Cardiac fibroblast (primary cell): ENCODE measurements at regions not wholly inside any gene's neighbourhood (a gene's known extent, or its start where the extent isn't known, plus 50 kb on each side); places are given as distances from the start of the nearest gene placed in this dataset.
A peak's percentile ranks its signal among the peaks of the same experiment; 100 is the strongest.

Source experiments
- DNase-seq, 2 donors: peaks; one replicate each; pipeline versions ENCODE4 v3.0.0 to v3.0.0-alpha.2; 2010; ENCODE audit warnings: low read depth in 2 of 2
- H3K4me3 ChIP-seq, 2 donors: replicated peaks in 1 of 2; 1 replicate in 1 of 2; 2 replicates in 1 of 2; pipeline ENCODE4 v1.5.1; 2011; ENCODE audit warnings: low read depth in 2 of 2, low read length in 2 of 2, mild to moderate bottlenecking in 2 of 2, moderate library complexity in 1 of 2
- CTCF ChIP-seq: IDR thresholded peaks from one replicate; pipeline ENCODE4 v1.5.1; 2011; ENCODE audit warnings: low read depth, mild to moderate bottlenecking, low read length, inconsistent platforms

GRCh38 chr4:65791812-65792308, 121.6 kb upstream of the EPHA5 start:
- H3K4me3 ChIP-seq: peak overlapping the region in 1 of 2 donors; percentile 2
- no peak for TF ChIP-seq CTCF
- DNase-seq: peak; percentile 44 to 70

- no peak for TF ChIP-seq CTCF
- no peak overlapping the region for H3K4me3 ChIP-seq
- peak in 1 of 2 donors; percentile 53 for DNase-seq
These were observed 121.0 kb upstream of the EPHA5 start for GRCh38 chr4:65791111-65791811.

- peak in 1 of 2 donors; percentile 4 for DNase-seq
- H3K4me3 ChIP-seq: no peak overlapping the region
- no peak for TF ChIP-seq CTCF
These were observed 119.5 kb upstream of the EPHA5 start for GRCh38 chr4:65789805-65790204.

GRCh38 chr4:65789341-65789740, 119.1 kb upstream of the EPHA5 start:
- TF ChIP-seq CTCF: no peak
- H3K4me3 ChIP-seq: no peak overlapping the region
- no peak for DNase-seq

- DNase-seq: no peak
- TF ChIP-seq CTCF: no peak
- H3K4me3 ChIP-seq: no peak overlapping the region
These were observed 107.0 kb upstream of the EPHA5 start for GRCh38 chr4:65777270-65777669.

GRCh38 chr4:65773636-65774035, 103.3 kb upstream of the EPHA5 start:
- DNase-seq: no peak
- no peak overlapping the region for H3K4me3 ChIP-seq
- no peak for TF ChIP-seq CTCF

GRCh38 chr4:65747386-65747785, 77.1 kb upstream of the EPHA5 start:
- TF ChIP-seq CTCF: no peak
- no peak for DNase-seq
- no peak overlapping the region for H3K4me3 ChIP-seq
